HEK293 (cell line): ENCODE measurements at regions not wholly inside any gene's neighbourhood (a gene's known extent, or its start where the extent isn't known, plus 50 kb on each side); places are given as distances from the start of the nearest gene placed in this dataset.

Experiments used
- CTCF ChIA-PET: fragments of 350-600 bp; formaldehyde crosslinking; extraction: SDS; loops from one replicate; lab custom pipeline; 2021; ENCODE audit warnings: antibody characterized with exemption; lab: Yijun Ruan, JAX
- POLR2A ChIA-PET: fragments of 300-600 bp; formaldehyde crosslinking; extraction: SDS; loops from one replicate; lab custom pipeline; 2020; ENCODE audit warnings: antibody characterized with exemption, inconsistent platforms; lab: Yijun Ruan, JAX
- H3K27ac ChIP-seq: fragments of 200-500 bp; sonication (Bioruptor generic); 2 replicates; pipeline ENCODE4 v1.5.1; 2014; ENCODE audit warnings: low read depth, low read length, control low read depth, inconsistent platforms; ENCODE audit errors: extremely low read depth
- H3K36me3 ChIP-seq, 2 experiments: fragments of 200-500 bp in 1 of 2; sonication (Bioruptor generic) in 1 of 2; 1 replicate in 1 of 2; 2 replicates in 1 of 2; pipeline ENCODE4 v1.5.1; 2014 to 2017; ENCODE audit warnings: inconsistent platforms in 2 of 2, low read length in 2 of 2; ENCODE audit not compliant: control insufficient read depth in 2 of 2, insufficient read depth in 1 of 2
- H3K4me1 ChIP-seq: fragments of 200-500 bp; sonication (Bioruptor generic); 2 replicates; pipeline ENCODE4 v1.5.1; 2014; ENCODE audit warnings: mild to moderate bottlenecking, low read length, inconsistent platforms; ENCODE audit not compliant: control insufficient read depth, insufficient read depth
- H3K4me3 ChIP-seq: 2 replicates; pipeline ENCODE4 v1.5.1; 2011; ENCODE audit warnings: low read depth, mild to moderate bottlenecking, control low read depth, low read length, moderate library complexity
- H3K9me3 ChIP-seq: fragments of 200-500 bp; sonication (Bioruptor generic); 2 replicates; pipeline ENCODE4 v1.5.1; 2014; ENCODE audit warnings: low read depth, low read length, inconsistent platforms; ENCODE audit not compliant: control insufficient read depth, insufficient read depth
- BCL11B ChIP-seq: fragments of 450-650 bp; formaldehyde crosslinking; IDR thresholded peaks from 2 replicates; pipeline ENCODE4 v1.5.1; 2016; ENCODE audit warnings: low read depth, missing biosample characterization, missing genetic modification characterization
- BCL6B ChIP-seq: fragments of 450-650 bp; formaldehyde crosslinking; IDR thresholded peaks from 2 replicates; pipeline ENCODE4 v1.5.1; 2017; ENCODE audit warnings: missing biosample characterization, missing genetic modification characterization
- HIC1 ChIP-seq: fragments of 450-650 bp; formaldehyde crosslinking; IDR thresholded peaks from 2 replicates; pipeline ENCODE4 v1.5.1; 2016; ENCODE audit warnings: missing biosample characterization, missing genetic modification characterization
- HOXD13 ChIP-seq: sonication (generic); formaldehyde crosslinking; IDR thresholded peaks from 2 replicates; pipeline ENCODE4 v1.8.0; 2022; ENCODE audit warnings: missing genetic modification reagents, borderline replicate concordance
- KLF10 ChIP-seq: fragments of 450-650 bp; IDR thresholded peaks from 2 replicates; pipeline ENCODE4 v1.5.1; 2018; ENCODE audit warnings: missing biosample characterization, mild to moderate bottlenecking, missing genetic modification characterization
- SCRT2 ChIP-seq: fragments of 450-650 bp; formaldehyde crosslinking; IDR thresholded peaks from 2 replicates; pipeline ENCODE4 v1.5.1; 2016; ENCODE audit warnings: missing biosample characterization, missing genetic modification characterization
- ZNF133 ChIP-seq: fragments of 450-650 bp; formaldehyde crosslinking; IDR thresholded peaks from 2 replicates; pipeline ENCODE4 v1.5.1; 2016; ENCODE audit warnings: missing biosample characterization, missing genetic modification characterization
- ZNF16 ChIP-seq: fragments of 450-650 bp; formaldehyde crosslinking; IDR thresholded peaks from 2 replicates; pipeline ENCODE4 v1.5.1; 2016; ENCODE audit warnings: low read depth, missing biosample characterization, missing genetic modification characterization
- ZNF174 ChIP-seq: fragments of 450-650 bp; formaldehyde crosslinking; IDR thresholded peaks from 2 replicates; pipeline ENCODE4 v1.5.0; 2017; ENCODE audit warnings: missing biosample characterization, mild to moderate bottlenecking, missing genetic modification characterization
- ZNF184 ChIP-seq: fragments of 450-650 bp; IDR thresholded peaks from 2 replicates; pipeline ENCODE4 v1.5.1; 2018; ENCODE audit warnings: missing biosample characterization, mild to moderate bottlenecking, missing genetic modification characterization
- ZNF202 ChIP-seq: fragments of 450-650 bp; formaldehyde crosslinking; IDR thresholded peaks from 2 replicates; pipeline ENCODE4 v1.5.1; 2016; ENCODE audit warnings: missing biosample characterization, missing genetic modification characterization, borderline replicate concordance
- ZNF211 ChIP-seq: fragments of 450-650 bp; formaldehyde crosslinking; IDR thresholded peaks from 2 replicates; pipeline ENCODE4 v1.5.1; 2016; ENCODE audit warnings: low read depth, missing biosample characterization, missing genetic modification characterization
- ZNF23 ChIP-seq: fragments of 450-650 bp; formaldehyde crosslinking; IDR thresholded peaks from 2 replicates; pipeline ENCODE4 v1.5.1; 2016; ENCODE audit warnings: missing biosample characterization, missing genetic modification characterization, borderline replicate concordance
- ZNF341 ChIP-seq: fragments of 450-650 bp; formaldehyde crosslinking; IDR thresholded peaks from 2 replicates; pipeline ENCODE4; 2016; ENCODE audit warnings: low read depth, missing biosample characterization, missing genetic modification characterization
- ZNF354C ChIP-seq: fragments of 450-650 bp; formaldehyde crosslinking; IDR thresholded peaks from 2 replicates; pipeline ENCODE4 v1.5.1; 2016; ENCODE audit warnings: missing biosample characterization, missing genetic modification characterization, low read depth, borderline replicate concordance
- ZNF449 ChIP-seq: fragments of 450-650 bp; formaldehyde crosslinking; IDR thresholded peaks from 2 replicates; pipeline ENCODE4 v1.5.1; 2017; ENCODE audit warnings: missing biosample characterization, mild to moderate bottlenecking, missing genetic modification characterization, moderate library complexity
- ZNF48 ChIP-seq: fragments of 450-650 bp; formaldehyde crosslinking; IDR thresholded peaks from 2 replicates; pipeline ENCODE4 v1.5.1; 2016; ENCODE audit warnings: missing biosample characterization, missing genetic modification characterization
- ZNF501 ChIP-seq: fragments of 450-650 bp; formaldehyde crosslinking; IDR thresholded peaks from 2 replicates; pipeline ENCODE4 v1.5.1; 2016; ENCODE audit warnings: missing biosample characterization, missing genetic modification characterization
- ZNF658 ChIP-seq: fragments of 450-650 bp; formaldehyde crosslinking; IDR thresholded peaks from 2 replicates; pipeline ENCODE4; 2016; ENCODE audit warnings: missing biosample characterization, missing genetic modification characterization
- ZNF660 ChIP-seq: fragments of 450-650 bp; IDR thresholded peaks from 2 replicates; pipeline ENCODE4 v1.5.1; 2018; ENCODE audit warnings: missing biosample characterization, mild to moderate bottlenecking, missing genetic modification characterization
- ZNF670 ChIP-seq: fragments of 450-650 bp; formaldehyde crosslinking; IDR thresholded peaks from 2 replicates; pipeline ENCODE4 v1.5.1; 2016; ENCODE audit warnings: missing biosample characterization, missing genetic modification characterization, low read depth
- ZNF701 ChIP-seq: fragments of 450-650 bp; formaldehyde crosslinking; IDR thresholded peaks from 2 replicates; pipeline ENCODE4 v1.5.1; 2016; ENCODE audit warnings: missing biosample characterization, missing genetic modification characterization
- ZNF768 ChIP-seq: fragments of 450-650 bp; formaldehyde crosslinking; IDR thresholded peaks from 2 replicates; pipeline ENCODE4 v1.5.1; 2018; ENCODE audit warnings: missing biosample characterization, mild to moderate bottlenecking, missing genetic modification characterization
- ZNF777 ChIP-seq: fragments of 450-650 bp; formaldehyde crosslinking; IDR thresholded peaks from 2 replicates; pipeline ENCODE4 v1.5.1; 2017; ENCODE audit warnings: missing biosample characterization, missing genetic modification characterization, borderline replicate concordance
- TF ChIP-seq, protein P1 (sequence below): fragments of 450-650 bp; formaldehyde crosslinking; IDR thresholded peaks from 2 replicates; pipeline ENCODE4 v1.5.1; 2017; ENCODE audit warnings: missing biosample characterization, missing genetic modification characterization
- TF ChIP-seq, protein P2 (sequence below): fragments of 450-650 bp; formaldehyde crosslinking; IDR thresholded peaks from 2 replicates; pipeline ENCODE4 v1.5.1; 2017; ENCODE audit warnings: missing biosample characterization, missing genetic modification characterization
- TF ChIP-seq, protein P3 (sequence below): fragments of 450-650 bp; formaldehyde crosslinking; IDR thresholded peaks from 2 replicates; pipeline ENCODE4 v1.5.1; 2016; ENCODE audit warnings: missing biosample characterization, missing genetic modification characterization

- POLR2A ChIA-PET = no interaction called here
These were observed 1279.0 kb upstream of the CDH8 start for GRCh38 chr16:63315229-63315628.

DNA sequence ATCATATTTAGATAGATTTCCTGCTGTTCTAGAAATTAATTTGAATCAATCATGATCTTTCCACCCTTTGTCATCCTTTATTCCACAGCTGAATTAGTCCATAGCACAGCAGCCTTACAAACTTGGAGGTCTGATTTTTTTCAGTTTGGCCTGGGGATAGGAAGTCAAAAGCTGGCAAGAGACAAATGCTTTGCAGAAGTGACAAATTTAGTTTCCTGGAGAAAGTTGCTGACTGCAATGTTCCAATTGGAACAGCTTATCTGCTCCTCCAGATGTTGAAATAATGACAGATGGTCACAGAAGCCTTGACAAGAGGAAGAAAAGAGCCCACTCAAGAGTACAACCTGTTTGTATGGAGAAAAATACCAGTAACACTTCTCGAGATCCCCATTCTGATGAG lies 1276.1 kb upstream of the CDH8 start:
- ChIA-PET CTCF (no interaction called here), POLR2A (no interaction called here)
- Histone ChIP-seq H3K27ac (no peak overlapping the region), H3K4me1 (no peaks in the 10 kb centered on the region), H3K36me3 (no peaks in the 10 kb centered on the region), H3K9me3 (no peaks in the 10 kb centered on the region), H3K4me3 (no peak overlapping the region)
- TF ChIP-seq ZNF133 (no peak), ZNF341 (tag by site-specific recombination) (no peak), ZNF768 (tag by site-specific recombination) (no peak), ZNF23 (tag by site-specific recombination) (no peak), KLF10 (tag by site-specific recombination) (no peak), ZNF211 (tag by site-specific recombination) (no peak), ZNF777 (no peak), ZNF660 (tag by site-specific recombination) (no peak), ZNF449 (tag by site-specific recombination) (no peak), HIC1 (tag by site-specific recombination) (no peak), ZNF174 (tag by site-specific recombination) (no peak), ZNF701 (tag by site-specific recombination) (no peak), ZNF16 (tag by site-specific recombination) (no peak), ZNF354C (tag by site-specific recombination) (no peak), BCL6B (no peak), ZNF184 (tag by site-specific recombination) (no peak)
- TF ChIP-seq, protein P1, sequence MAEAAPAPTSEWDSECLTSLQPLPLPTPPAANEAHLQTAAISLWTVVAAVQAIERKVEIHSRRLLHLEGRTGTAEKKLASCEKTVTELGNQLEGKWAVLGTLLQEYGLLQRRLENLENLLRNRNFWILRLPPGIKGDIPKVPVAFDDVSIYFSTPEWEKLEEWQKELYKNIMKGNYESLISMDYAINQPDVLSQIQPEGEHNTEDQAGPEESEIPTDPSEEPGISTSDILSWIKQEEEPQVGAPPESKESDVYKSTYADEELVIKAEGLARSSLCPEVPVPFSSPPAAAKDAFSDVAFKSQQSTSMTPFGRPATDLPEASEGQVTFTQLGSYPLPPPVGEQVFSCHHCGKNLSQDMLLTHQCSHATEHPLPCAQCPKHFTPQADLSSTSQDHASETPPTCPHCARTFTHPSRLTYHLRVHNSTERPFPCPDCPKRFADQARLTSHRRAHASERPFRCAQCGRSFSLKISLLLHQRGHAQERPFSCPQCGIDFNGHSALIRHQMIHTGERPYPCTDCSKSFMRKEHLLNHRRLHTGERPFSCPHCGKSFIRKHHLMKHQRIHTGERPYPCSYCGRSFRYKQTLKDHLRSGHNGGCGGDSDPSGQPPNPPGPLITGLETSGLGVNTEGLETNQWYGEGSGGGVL (tag by site-specific recombination) = no peak

More at GRCh38 chr16:63315229-63315628, 1279.0 kb upstream of the CDH8 start:
- TF ChIP-seq ZNF658 (tag by site-specific recombination) (no peak), ZNF48 (tag by site-specific recombination) (no peak), BCL11B (tag by site-specific recombination) (no peak), SCRT2 (tag by site-specific recombination) (no peak), ZNF449 (tag by site-specific recombination) (no peak), ZNF670 (no peak), ZNF16 (tag by site-specific recombination) (no peak), HOXD13 (CRISPR knock-in tag) (no peak), ZNF501 (tag by site-specific recombination) (no peak), ZNF202 (tag by site-specific recombination) (no peak), ZNF133 (no peak)
- TF ChIP-seq, protein P2, sequence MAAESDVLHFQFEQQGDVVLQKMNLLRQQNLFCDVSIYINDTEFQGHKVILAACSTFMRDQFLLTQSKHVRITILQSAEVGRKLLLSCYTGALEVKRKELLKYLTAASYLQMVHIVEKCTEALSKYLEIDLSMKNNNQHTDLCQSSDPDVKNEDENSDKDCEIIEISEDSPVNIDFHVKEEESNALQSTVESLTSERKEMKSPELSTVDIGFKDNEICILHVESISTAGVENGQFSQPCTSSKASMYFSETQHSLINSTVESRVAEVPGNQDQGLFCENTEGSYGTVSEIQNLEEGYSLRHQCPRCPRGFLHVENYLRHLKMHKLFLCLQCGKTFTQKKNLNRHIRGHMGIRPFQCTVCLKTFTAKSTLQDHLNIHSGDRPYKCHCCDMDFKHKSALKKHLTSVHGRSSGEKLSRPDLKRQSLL = no peak
- TF ChIP-seq, protein P3, sequence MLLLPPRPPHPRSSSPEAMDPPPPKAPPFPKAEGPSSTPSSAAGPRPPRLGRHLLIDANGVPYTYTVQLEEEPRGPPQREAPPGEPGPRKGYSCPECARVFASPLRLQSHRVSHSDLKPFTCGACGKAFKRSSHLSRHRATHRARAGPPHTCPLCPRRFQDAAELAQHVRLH = no peak
- Histone ChIP-seq H3K36me3 (no peaks in the 10 kb centered on the region), H3K9me3 (no peaks in the 10 kb centered on the region), H3K4me3 (no peak overlapping the region), H3K4me1 (no peaks in the 10 kb centered on the region), H3K27ac (no peak overlapping the region)
- CTCF ChIA-PET = no interaction called here
